ENCODE measurements at regions not wholly inside any gene's neighbourhood (a gene's known extent, or its start where the extent isn't known, plus 50 kb on each side); places are given as distances from the start of the nearest gene placed in this dataset.
"Not testable (repeated sequence)": the region's sequence is repeated elsewhere in the genome, so short reads cannot be mapped to it uniquely, and the experiment has no call there.

DNA sequence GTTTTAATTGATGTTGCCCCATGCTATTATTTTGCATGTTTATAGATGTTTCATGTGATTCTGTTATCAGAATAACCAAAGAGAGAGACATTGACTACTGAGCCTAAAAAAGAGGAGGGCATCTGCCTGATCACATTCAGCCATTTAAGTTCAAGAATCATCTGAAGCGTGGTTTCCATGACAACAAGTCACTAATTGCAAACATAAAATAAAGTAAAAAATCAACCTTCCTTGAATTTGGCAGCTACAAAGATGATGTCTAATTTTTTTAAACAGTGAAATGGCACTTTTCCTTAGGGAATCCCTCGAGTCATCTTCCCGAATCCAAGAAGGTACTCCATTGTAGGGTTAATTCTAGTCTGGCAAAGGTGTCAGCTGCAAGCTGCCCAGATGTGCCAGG is 884.2 kb downstream of the DIAPH3 start:
- Histone ChIP-seq H3K9me3 (ENCODE audit: low read length) (no peaks in the 10 kb centered on the region), H3K27me3 (ENCODE audit: insufficient read depth, low read length) (no peaks in the 10 kb centered on the region), H3K4me3 (ENCODE audit: low read length) (no peak overlapping the region), H3K36me3 (ENCODE audit: insufficient read depth, low read length) (no peaks in the 10 kb centered on the region), H2AFZ (ENCODE audit: low read depth, low read length) (peak overlapping the region; percentile 37), H3K4me1 (ENCODE audit: insufficient read depth, low read length) (peaks cover 27% of the 10 kb centered on the region)

DNA sequence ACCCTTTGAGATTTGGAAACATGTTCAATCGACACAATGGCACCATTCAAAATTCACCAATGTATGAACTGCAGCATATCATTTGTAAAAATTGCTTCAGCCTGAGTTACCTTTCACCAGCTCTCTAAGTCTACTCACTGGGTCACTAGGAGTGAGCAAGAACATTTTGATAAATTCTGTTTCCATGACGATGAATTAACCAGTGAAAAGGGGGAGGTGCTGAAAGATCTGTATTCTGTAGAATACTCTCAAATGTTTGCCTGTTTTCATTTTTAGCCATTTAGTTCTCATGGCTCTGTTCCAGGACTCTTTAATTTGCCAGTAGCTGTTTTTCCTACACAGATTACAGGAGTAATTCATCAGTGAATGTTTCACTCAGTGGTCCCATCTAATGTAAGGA is 883.4 kb downstream of the DIAPH3 start:
- Histone ChIP-seq H3K4me3 (ENCODE audit: low read length) (no peak overlapping the region), H3K36me3 (ENCODE audit: insufficient read depth, low read length) (no peaks in the 10 kb centered on the region), H3K27me3 (ENCODE audit: insufficient read depth, low read length) (no peaks in the 10 kb centered on the region), H2AFZ (ENCODE audit: low read depth, low read length) (peak overlapping the region; percentile 66), H3K9me3 (ENCODE audit: low read length) (no peaks in the 10 kb centered on the region), H3K4me1 (ENCODE audit: insufficient read depth, low read length) (peaks cover 27% of the 10 kb centered on the region)

DNA sequence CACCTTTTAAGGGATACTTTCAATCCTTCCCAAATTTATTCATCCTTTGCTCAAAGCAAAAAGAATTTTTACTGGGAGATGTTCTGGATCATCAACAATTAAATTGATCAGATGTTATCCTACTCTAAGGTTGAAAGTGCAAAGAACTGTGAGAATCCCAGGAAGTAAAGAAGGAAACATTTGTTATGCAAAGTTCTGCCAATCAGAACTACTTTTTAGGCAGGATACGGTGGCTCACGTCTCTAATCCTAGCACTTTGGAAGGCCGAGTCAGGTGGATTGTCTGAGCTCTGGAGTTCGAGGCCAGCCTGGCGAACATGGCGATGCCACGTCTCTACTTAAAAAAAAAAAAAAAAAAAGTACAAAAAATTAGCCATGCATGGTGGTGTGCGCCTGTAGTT is 882.3 kb downstream of the DIAPH3 start:
- H3K36me3 ChIP-seq (ENCODE audit: insufficient read depth, low read length): no peaks in the 10 kb centered on the region
- peaks cover 27% of the 10 kb centered on the region for H3K4me1 ChIP-seq (ENCODE audit: insufficient read depth, low read length)
- H3K4me3 ChIP-seq (ENCODE audit: low read length): no peak overlapping the region
- no peak overlapping the region for H2AFZ ChIP-seq (ENCODE audit: low read depth, low read length)
- no peaks in the 10 kb centered on the region for H3K9me3 ChIP-seq (ENCODE audit: low read length)
- no peaks in the 10 kb centered on the region for H3K27me3 ChIP-seq (ENCODE audit: insufficient read depth, low read length)

DNA sequence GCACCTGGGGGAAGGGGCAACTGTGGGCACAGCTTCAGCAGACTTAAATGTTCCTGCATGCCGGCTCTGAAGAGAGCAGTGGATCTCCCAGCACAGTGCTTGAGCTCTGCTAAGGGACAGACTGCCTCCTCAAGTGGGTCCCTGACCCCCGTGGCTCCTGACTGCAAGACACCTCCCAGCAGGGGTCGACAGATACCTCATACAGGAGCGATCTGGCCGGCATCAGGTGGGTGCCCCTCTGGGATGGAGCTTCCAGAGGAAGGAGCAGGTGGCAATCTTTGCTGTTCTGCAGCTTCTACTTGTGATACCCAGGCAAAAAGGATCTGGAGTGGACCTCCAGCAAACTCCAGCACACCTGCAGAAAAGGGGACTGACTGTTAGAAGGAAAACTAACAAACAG is 871.5 kb downstream of the DIAPH3 start:
- not testable (repeated sequence) for H3K36me3 ChIP-seq (ENCODE audit: insufficient read depth, low read length); H3K4me1 ChIP-seq (ENCODE audit: insufficient read depth, low read length); H3K4me3 ChIP-seq (ENCODE audit: low read length); H3K27me3 ChIP-seq (ENCODE audit: insufficient read depth, low read length); H2AFZ ChIP-seq (ENCODE audit: low read depth, low read length); H3K9me3 ChIP-seq (ENCODE audit: low read length)

DNA sequence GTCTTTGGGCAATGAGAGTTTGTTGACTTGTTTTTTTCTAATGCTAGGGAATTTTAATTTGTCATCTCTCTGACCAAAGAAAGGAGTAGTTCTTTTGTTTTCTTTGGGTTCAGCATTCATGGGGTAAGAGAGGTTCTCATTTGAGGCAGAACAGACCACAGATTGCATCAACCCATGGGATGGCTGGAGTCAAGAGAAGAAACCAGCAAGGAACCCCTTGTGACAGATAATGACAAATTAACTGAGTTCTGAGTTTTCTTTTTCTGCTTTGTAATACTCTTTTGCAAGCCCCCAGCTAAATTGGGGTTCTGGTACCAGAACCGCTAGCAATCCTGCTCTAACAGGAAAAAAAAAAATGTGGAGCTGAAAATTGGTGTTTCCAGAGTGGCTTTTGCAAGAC is 864.1 kb downstream of the DIAPH3 start:
- Histone ChIP-seq H3K4me3 (ENCODE audit: low read length) (no peak overlapping the region), H3K36me3 (ENCODE audit: insufficient read depth, low read length) (no peaks in the 10 kb centered on the region), H3K4me1 (ENCODE audit: insufficient read depth, low read length) (no peaks in the 10 kb centered on the region), H2AFZ (ENCODE audit: low read depth, low read length) (no peak overlapping the region), H3K9me3 (ENCODE audit: low read length) (peaks cover under 1% of the 10 kb centered on the region), H3K27me3 (ENCODE audit: insufficient read depth, low read length) (no peaks in the 10 kb centered on the region)

DNA sequence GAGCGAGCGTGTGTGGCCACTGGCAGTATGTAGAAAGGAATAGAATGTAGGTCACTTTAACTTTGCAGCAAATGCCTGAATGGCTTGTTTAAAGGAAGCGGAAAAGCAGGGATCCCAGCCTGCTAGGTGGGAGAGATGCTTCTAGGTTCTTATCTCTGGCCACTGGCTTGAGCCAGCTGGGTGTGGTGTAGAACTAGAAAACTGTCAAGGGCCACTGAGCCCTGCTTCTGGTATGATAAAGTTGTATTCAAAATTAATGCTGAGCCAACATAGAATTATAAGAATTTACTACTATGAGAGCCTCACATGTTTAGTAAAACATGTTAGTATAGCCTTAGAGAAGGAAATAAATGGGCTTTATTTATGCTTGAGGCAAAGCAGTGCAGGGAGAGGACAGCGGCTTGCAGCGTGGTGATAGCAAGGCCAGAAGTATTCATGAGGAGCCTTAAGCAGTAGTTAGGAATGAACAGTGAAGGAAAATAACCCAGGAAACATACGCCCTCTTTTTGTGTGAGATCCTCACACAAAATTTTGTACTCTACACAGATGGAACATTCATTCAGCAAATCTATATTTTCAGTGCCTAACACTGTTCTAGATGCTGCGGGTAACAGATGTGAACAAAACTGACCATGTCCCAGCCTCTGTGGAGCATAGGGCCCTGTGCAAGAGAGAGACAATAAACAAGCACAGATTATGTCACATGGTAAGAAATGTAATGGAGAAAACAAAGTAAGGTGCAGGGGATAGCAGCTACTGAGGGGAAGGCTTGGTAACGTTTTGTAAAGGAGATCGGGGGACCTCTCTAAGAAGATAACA is 863.2 kb downstream of the DIAPH3 start:
- Histone ChIP-seq H3K9me3 (ENCODE audit: low read length) (peaks cover 3% of the 10 kb centered on the region), H3K27me3 (ENCODE audit: insufficient read depth, low read length) (no peaks in the 10 kb centered on the region), H3K4me3 (ENCODE audit: low read length) (no peak overlapping the region), H3K4me1 (ENCODE audit: insufficient read depth, low read length) (no peaks in the 10 kb centered on the region), H3K36me3 (ENCODE audit: insufficient read depth, low read length) (no peaks in the 10 kb centered on the region), H2AFZ (ENCODE audit: low read depth, low read length) (no peak overlapping the region)

DNA sequence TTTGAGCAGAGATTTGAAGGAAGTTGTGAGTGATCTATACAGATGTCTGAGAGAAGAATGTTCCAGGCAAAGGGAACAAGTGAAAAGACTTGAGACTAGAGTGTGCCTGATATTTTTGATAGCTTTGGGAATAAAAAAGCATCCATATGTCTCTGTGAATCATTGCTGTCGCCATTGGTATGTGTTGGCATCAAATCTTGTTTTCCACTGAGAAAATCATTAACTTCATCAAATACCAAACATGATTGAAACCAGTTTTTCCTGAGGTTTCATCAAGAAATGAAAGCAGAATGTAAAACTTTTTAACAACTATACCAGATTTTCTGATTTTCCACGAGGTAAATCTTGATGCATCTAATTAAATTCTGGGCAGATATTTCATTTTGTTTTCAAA is 862.6 kb downstream of the DIAPH3 start:
- peaks cover 3% of the 10 kb centered on the region for H3K9me3 ChIP-seq (ENCODE audit: low read length)

DNA sequence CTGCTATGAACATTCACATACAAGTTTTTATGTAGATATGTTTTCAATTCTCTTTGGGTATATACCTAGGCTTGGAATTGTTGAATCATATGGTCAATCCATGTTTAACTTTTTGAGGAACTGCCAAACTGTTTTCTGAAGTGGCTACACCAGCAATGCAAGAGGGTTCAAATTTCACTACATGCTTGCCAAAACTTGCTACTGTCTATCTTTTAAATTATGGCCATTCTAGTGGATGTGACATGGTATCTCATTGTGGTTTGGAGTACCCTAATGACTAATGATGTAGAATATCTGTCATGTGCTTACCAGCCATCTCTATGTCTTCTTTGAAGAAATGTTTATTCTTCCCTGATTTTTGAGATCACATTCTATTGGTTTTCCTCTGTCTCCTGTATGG is 860.3 kb downstream of the DIAPH3 start:
- H2AFZ ChIP-seq (ENCODE audit: low read depth, low read length): no peak overlapping the region
- H3K27me3 ChIP-seq (ENCODE audit: insufficient read depth, low read length): no peaks in the 10 kb centered on the region
- H3K4me3 ChIP-seq (ENCODE audit: low read length): no peak overlapping the region
- peaks cover 3% of the 10 kb centered on the region for H3K9me3 ChIP-seq (ENCODE audit: low read length)
- no peaks in the 10 kb centered on the region for H3K36me3 ChIP-seq (ENCODE audit: insufficient read depth, low read length)
- no peaks in the 10 kb centered on the region for H3K4me1 ChIP-seq (ENCODE audit: insufficient read depth, low read length)

More for the DNA sequence above, 862.6 kb downstream of the DIAPH3 start:
- no peaks in the 10 kb centered on the region for H3K27me3 ChIP-seq (ENCODE audit: insufficient read depth, low read length)
- H3K4me1 ChIP-seq (ENCODE audit: insufficient read depth, low read length): no peaks in the 10 kb centered on the region
- H3K4me3 ChIP-seq (ENCODE audit: low read length): no peak overlapping the region
- H3K36me3 ChIP-seq (ENCODE audit: insufficient read depth, low read length): no peaks in the 10 kb centered on the region
- no peak overlapping the region for H2AFZ ChIP-seq (ENCODE audit: low read depth, low read length)

DNA sequence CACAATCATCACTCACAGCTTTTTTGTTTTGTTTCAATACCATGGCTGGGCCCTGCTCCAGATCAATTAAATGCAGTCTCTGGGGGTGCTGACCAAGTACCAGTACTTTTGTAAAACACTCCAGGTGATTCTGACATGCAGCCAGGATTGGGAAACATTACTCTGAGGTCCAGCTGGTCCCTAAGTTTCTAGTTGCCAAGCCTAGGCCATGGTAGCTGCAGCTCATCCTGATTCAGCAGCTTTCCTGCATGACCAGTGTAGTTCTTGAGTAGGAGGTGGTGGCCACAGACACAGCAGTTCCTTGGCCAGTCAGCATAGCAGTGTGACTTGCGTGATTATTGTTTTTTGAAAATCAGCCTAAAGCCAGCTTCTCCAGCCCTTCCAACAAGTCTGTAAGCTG is 859.1 kb downstream of the DIAPH3 start:
- Histone ChIP-seq H3K4me3 (ENCODE audit: low read length) (no peak overlapping the region), H3K27me3 (ENCODE audit: insufficient read depth, low read length) (no peaks in the 10 kb centered on the region), H3K4me1 (ENCODE audit: insufficient read depth, low read length) (no peaks in the 10 kb centered on the region), H3K36me3 (ENCODE audit: insufficient read depth, low read length) (no peaks in the 10 kb centered on the region), H3K9me3 (ENCODE audit: low read length) (peaks cover 3% of the 10 kb centered on the region), H2AFZ (ENCODE audit: low read depth, low read length) (no peak overlapping the region)

DNA sequence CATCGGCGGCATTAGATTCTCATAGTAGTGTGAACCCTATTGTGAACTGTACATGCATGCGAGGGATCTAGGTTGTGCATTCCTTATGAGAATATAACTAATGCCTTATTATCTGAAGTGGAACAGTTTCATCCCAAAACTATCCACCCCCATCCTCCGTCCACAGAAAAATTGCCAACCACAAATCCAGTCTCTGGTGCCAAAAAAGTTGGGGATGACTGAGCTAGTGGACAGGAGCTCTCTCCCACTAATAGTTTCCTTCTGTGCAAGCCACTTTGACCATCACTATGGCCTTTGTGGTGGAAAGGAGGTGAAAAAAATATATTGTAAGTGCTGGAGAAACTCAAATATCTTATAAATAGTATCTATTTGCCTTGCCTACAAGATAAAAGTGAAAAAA is 857.8 kb downstream of the DIAPH3 start:
- H3K27me3 ChIP-seq (ENCODE audit: insufficient read depth, low read length): no peaks in the 10 kb centered on the region
- H3K4me1 ChIP-seq (ENCODE audit: insufficient read depth, low read length): no peaks in the 10 kb centered on the region
- no peak overlapping the region for H2AFZ ChIP-seq (ENCODE audit: low read depth, low read length)
- H3K36me3 ChIP-seq (ENCODE audit: insufficient read depth, low read length): no peaks in the 10 kb centered on the region
- peaks cover 3% of the 10 kb centered on the region for H3K9me3 ChIP-seq (ENCODE audit: low read length)
- H3K4me3 ChIP-seq (ENCODE audit: low read length): no peak overlapping the region

DNA sequence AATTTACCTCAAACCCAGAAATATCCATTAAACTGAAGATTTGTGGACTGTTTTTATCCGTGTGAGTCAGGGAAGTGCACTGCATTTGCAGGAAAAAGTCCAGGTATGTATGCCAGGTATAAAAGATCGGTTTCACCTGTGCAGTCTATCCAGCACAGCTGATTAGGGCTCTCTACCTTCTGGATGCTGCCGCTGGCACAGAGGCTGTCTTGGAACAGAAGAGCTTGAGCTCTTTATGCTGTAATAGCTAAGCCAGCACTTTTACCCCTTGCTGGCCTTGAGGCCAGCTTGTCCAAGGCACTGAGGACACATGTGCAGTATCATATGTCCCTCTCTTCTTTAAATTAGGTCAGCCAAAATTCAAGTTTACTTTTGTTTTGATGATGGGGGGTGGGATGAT is 851.0 kb downstream of the DIAPH3 start:
- no peaks in the 10 kb centered on the region for H3K27me3 ChIP-seq (ENCODE audit: insufficient read depth, low read length)
- no peaks in the 10 kb centered on the region for H3K9me3 ChIP-seq (ENCODE audit: low read length)
- H3K36me3 ChIP-seq (ENCODE audit: insufficient read depth, low read length): no peaks in the 10 kb centered on the region

DNA sequence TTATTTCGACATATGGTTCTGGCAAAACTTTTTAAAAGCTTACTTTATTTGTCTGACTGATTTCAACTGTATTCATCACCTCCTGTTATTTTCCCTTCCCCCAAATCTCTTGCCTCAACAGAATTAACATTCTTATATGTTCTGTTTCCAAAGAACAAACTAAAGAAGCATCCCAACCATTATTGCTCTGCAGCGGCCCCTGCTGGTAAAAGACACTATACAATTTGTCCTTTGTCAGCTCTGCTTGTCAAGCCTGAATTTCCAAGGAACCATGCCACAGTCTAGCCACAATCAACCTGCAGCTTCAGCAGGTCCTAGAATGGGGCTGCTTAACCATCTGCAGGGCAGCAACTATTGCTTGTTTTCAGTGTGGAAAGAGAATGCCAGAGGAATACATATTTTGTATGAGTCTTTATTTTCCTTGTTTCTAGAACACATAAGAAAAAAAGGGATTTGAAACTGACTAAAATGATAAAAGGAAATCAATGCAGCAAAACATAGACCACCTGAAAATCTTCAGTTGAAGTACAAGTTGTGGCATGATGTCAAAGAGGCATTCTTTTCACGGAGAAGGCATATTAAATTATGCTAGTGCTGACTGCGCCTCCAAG is 845.3 kb downstream of the DIAPH3 start:
- no peaks in the 10 kb centered on the region for H3K36me3 ChIP-seq (ENCODE audit: insufficient read depth, low read length)
- no peak overlapping the region for H3K4me3 ChIP-seq (ENCODE audit: low read length)
- H3K9me3 ChIP-seq (ENCODE audit: low read length): no peaks in the 10 kb centered on the region
- H3K27me3 ChIP-seq (ENCODE audit: insufficient read depth, low read length): no peaks in the 10 kb centered on the region
- peaks cover 2% of the 10 kb centered on the region for H3K4me1 ChIP-seq (ENCODE audit: insufficient read depth, low read length)
- H2AFZ ChIP-seq (ENCODE audit: low read depth, low read length): no peak overlapping the region

More for the DNA sequence above, 851.0 kb downstream of the DIAPH3 start:
- Histone ChIP-seq H2AFZ (ENCODE audit: low read depth, low read length) (no peak overlapping the region), H3K4me1 (ENCODE audit: insufficient read depth, low read length) (no peaks in the 10 kb centered on the region), H3K4me3 (ENCODE audit: low read length) (no peak overlapping the region)

DNA sequence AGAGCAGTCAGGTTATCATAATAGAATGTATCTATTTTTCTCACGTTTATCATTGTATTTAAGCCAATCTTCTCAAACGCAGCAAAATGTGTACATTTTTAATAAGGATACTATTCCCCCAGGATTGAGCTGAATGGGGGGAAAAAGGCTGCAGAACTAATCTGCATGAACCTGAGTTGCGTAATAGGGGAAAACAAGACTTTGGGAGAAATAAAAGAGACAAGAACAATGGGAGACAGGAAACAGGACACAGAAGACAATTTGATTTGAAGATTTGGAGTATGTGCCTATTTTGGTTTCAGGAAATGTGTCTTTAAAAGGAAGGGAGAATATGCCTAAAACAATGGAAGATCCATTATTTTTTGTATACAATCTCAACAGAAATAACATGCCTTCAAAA is 844.5 kb downstream of the DIAPH3 start:
- Histone ChIP-seq H2AFZ (ENCODE audit: low read depth, low read length) (no peak overlapping the region), H3K9me3 (ENCODE audit: low read length) (no peaks in the 10 kb centered on the region), H3K4me3 (ENCODE audit: low read length) (no peak overlapping the region), H3K27me3 (ENCODE audit: insufficient read depth, low read length) (no peaks in the 10 kb centered on the region), H3K4me1 (ENCODE audit: insufficient read depth, low read length) (peaks cover 2% of the 10 kb centered on the region), H3K36me3 (ENCODE audit: insufficient read depth, low read length) (no peaks in the 10 kb centered on the region)

DNA sequence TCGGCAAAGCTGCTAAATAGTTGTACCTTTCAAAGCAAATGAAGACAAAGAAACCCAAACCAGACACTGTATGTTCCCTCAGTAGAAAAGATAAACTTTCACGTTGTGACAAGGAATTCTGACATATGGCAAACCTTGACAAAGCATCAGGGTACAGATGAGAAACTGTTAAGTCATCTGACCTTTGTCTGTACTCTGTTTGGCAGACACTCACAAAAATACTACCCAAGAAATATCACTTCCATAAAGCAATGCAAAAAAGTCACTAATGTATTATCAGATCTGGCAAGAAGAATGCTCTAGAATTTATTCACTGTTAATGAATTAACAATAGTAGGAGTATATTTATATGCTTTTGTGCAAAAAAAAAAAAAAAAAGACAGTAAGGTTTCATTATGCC is 843.7 kb downstream of the DIAPH3 start:
- Histone ChIP-seq H3K36me3 (ENCODE audit: insufficient read depth, low read length) (no peaks in the 10 kb centered on the region), H3K9me3 (ENCODE audit: low read length) (no peaks in the 10 kb centered on the region), H3K27me3 (ENCODE audit: insufficient read depth, low read length) (no peaks in the 10 kb centered on the region), H3K4me1 (ENCODE audit: insufficient read depth, low read length) (peaks cover 2% of the 10 kb centered on the region), H2AFZ (ENCODE audit: low read depth, low read length) (no peak overlapping the region), H3K4me3 (ENCODE audit: low read length) (no peak overlapping the region)
